KMS-11 (cell line): ENCODE measurements at regions not wholly inside any gene's neighbourhood (a gene's known extent, or its start where the extent isn't known, plus 50 kb on each side); places are given as distances from the start of the nearest gene placed in this dataset.

Experiments used
- H2AFZ ChIP-seq: fragments of 200-600 bp; sonication (generic); 2 replicates; pipeline ENCODE4 v1.6.1; 2016; ENCODE audit warnings: antibody characterized with exemption, mixed run types, low read depth
- H3K27ac ChIP-seq: fragments of 200-600 bp; sonication (generic); 2 replicates; pipeline ENCODE4 v1.6.1; 2016; ENCODE audit warnings: mild to moderate bottlenecking, mixed run types
- H3K27me3 ChIP-seq: fragments of 200-600 bp; sonication (generic); 2 replicates; pipeline ENCODE4 v1.6.1; 2017; ENCODE audit warnings: mild to moderate bottlenecking, low read depth, mixed run types, moderate library complexity; ENCODE audit not compliant: insufficient read depth
- H3K36me3 ChIP-seq: fragments of 200-600 bp; sonication (generic); 2 replicates; pipeline ENCODE4 v1.6.1; 2017; ENCODE audit warnings: mild to moderate bottlenecking, mixed run types; ENCODE audit not compliant: insufficient read depth
- H3K4me1 ChIP-seq: fragments of 200-600 bp; sonication (generic); 2 replicates; pipeline ENCODE4 v1.6.1; 2016; ENCODE audit warnings: mild to moderate bottlenecking, low read depth, mixed run types; ENCODE audit not compliant: poor library complexity, severe bottlenecking
- H3K4me2 ChIP-seq: fragments of 200-600 bp; sonication (generic); 2 replicates; pipeline ENCODE4 v1.7.0; 2016; ENCODE audit warnings: mild to moderate bottlenecking, mixed run types
- H3K4me3 ChIP-seq: fragments of 200-600 bp; sonication (generic); IDR thresholded peaks from 2 replicates; pipeline ENCODE4 v1.6.1; 2017; ENCODE audit warnings: low read depth, low read length, mixed read lengths; ENCODE audit not compliant: insufficient read depth
- H3K79me2 ChIP-seq: fragments of 200-600 bp; sonication (generic); 2 replicates; pipeline ENCODE4 v1.6.1; 2016; ENCODE audit warnings: low read depth, mixed run types; ENCODE audit not compliant: insufficient read depth
- H3K9ac ChIP-seq: fragments of 200-600 bp; sonication (generic); 2 replicates; pipeline ENCODE4 v1.6.1; 2016; ENCODE audit warnings: mild to moderate bottlenecking, mixed run types
- H4K20me1 ChIP-seq: fragments of 200-600 bp; sonication (generic); 2 replicates; pipeline ENCODE4 v1.6.1; 2016; ENCODE audit warnings: mild to moderate bottlenecking, mixed run types; ENCODE audit not compliant: insufficient read depth
- TF ChIP-seq, protein P1 (sequence below): fragments of 200-600 bp; sonication (generic); conservative IDR thresholded peaks from 2 replicates; pipeline ENCODE4 v1.6.1; 2017; ENCODE audit warnings: low read depth, mild to moderate bottlenecking, antibody characterized with exemption, low read length, moderate library complexity, mixed read lengths

DNA sequence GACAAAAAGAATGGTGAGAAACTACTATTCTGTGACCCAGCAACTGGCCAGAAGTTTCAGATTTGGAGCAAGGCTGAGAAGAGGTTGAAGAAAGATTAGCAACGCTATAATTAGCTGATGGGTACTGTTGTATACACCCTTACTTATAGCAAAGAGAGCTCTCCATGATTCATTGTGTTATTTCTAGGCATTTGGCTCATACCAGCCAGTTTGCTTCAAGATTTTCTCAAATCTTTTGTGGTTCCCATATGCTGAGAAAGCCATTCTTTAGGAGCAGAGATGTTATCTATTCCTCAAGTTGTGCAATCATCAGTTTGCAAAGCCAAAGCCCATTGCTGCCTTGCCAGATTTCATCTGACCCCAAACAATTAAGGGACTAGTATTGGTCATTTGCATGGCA is 179.4 kb downstream of the ETS1 start:
- TF ChIP-seq, protein P1, sequence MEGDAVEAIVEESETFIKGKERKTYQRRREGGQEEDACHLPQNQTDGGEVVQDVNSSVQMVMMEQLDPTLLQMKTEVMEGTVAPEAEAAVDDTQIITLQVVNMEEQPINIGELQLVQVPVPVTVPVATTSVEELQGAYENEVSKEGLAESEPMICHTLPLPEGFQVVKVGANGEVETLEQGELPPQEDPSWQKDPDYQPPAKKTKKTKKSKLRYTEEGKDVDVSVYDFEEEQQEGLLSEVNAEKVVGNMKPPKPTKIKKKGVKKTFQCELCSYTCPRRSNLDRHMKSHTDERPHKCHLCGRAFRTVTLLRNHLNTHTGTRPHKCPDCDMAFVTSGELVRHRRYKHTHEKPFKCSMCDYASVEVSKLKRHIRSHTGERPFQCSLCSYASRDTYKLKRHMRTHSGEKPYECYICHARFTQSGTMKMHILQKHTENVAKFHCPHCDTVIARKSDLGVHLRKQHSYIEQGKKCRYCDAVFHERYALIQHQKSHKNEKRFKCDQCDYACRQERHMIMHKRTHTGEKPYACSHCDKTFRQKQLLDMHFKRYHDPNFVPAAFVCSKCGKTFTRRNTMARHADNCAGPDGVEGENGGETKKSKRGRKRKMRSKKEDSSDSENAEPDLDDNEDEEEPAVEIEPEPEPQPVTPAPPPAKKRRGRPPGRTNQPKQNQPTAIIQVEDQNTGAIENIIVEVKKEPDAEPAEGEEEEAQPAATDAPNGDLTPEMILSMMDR = no peak
- H3K4me2 ChIP-seq = peak overlapping the region; percentile 100
- H3K27me3 ChIP-seq = no peaks in the 10 kb centered on the region
- no peak overlapping the region for H3K4me3 ChIP-seq
- no peaks in the 10 kb centered on the region for H3K79me2 ChIP-seq
- peak overlapping the region; percentile 37; the same call in 1 of the 2 replicates for H3K9ac ChIP-seq
- no peak overlapping the region for H2AFZ ChIP-seq
- H3K4me1 ChIP-seq = peaks cover 99% of the 10 kb centered on the region
- H4K20me1 ChIP-seq = no peaks in the 10 kb centered on the region
- H3K27ac ChIP-seq = peak overlapping the region; percentile 96
- H3K36me3 ChIP-seq = no peaks in the 10 kb centered on the region

DNA sequence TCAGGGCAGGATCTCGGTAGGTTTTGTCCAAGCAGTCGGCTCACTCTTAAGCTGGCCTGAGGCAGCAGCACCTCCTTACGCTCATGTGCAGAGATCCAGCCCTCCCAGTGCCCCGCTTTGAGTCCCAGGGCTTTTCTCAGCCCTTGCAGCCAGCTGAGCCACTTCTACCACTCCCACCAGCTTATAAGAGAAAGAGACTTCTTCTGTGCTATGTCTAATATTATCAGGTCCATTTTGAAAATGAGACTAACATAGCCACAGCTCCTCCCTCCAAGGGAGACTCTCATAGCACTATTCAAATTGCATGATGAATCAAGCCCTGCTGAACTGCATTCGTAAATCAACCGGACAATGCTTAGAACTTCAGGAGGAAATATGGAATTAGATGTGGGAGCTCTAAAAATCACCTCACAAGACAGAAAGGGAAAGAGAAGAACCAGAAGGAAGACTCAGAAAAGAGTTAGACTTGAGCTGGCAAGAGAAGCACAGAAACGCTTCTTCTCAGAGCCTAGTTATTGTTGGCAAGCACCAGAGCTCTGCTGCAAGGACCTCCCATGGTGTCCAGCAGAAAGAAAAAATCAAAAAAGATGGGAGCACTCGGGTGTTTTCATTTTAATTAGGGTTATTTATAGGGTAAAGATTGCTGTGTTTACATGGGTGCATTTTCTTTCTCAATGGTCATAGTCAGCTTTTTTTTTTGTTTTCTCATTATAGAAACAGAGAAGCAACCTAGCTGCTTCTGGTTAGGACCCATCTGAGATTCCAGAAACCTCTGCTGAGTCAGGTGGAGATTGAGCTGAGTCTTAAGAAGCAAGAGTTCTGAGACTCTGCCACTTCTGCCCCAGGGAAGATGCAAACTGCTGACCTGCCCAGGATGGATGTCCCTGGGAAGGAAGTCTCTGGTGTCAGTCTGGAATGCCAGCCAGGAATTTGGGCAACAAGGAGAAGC is 181.4 kb downstream of the ETS1 start:
- peak overlapping the region; percentile 44; the same call in 1 of the 2 replicates for H2AFZ ChIP-seq
- TF ChIP-seq, protein P1 = no peak; the same call in 1 of the 2 replicates
- no peak overlapping the region for H3K4me3 ChIP-seq
- H3K4me1 ChIP-seq = peaks cover 92% of the 10 kb centered on the region
- no peaks in the 10 kb centered on the region for H3K79me2 ChIP-seq
- H4K20me1 ChIP-seq = no peaks in the 10 kb centered on the region
- H3K4me2 ChIP-seq = peak overlapping the region; percentile 100
- H3K27me3 ChIP-seq = no peaks in the 10 kb centered on the region
- peak overlapping the region; percentile 51; the same call in 1 of the 2 replicates for H3K9ac ChIP-seq
- peak overlapping the region; percentile 96 for H3K27ac ChIP-seq
- H3K36me3 ChIP-seq = no peaks in the 10 kb centered on the region

DNA sequence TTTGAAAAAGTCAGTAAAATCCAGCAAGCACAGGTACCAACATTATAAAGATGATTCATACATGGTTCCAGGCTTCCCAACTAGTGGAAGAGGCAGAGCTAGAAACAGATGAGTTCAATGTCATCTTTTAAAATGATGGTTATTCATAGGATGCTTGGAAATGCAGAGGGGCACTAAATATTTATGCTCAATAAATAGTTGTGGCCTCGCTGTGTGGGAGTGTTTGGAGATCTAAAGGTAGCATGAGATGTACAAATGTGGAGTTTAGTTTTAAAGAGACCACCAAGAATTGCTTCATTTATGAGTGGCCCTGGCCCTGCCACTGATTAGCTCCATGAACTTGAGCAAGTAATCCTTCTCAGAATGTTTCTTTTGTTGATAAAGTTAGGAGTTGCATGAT is 182.2 kb downstream of the ETS1 start:
- Histone ChIP-seq H3K79me2 (no peaks in the 10 kb centered on the region), H3K9ac (peak overlapping the region; percentile 51; the same call in 1 of the 2 replicates), H3K4me1 (peaks cover 84% of the 10 kb centered on the region), H3K27me3 (no peaks in the 10 kb centered on the region), H3K27ac (peak overlapping the region; percentile 96), H3K4me3 (no peak overlapping the region), H3K36me3 (no peaks in the 10 kb centered on the region), H4K20me1 (no peaks in the 10 kb centered on the region), H2AFZ (peak overlapping the region; percentile 44; the same call in 1 of the 2 replicates), H3K4me2 (peak overlapping the region; percentile 100)
- TF ChIP-seq, protein P1 = no peak

DNA sequence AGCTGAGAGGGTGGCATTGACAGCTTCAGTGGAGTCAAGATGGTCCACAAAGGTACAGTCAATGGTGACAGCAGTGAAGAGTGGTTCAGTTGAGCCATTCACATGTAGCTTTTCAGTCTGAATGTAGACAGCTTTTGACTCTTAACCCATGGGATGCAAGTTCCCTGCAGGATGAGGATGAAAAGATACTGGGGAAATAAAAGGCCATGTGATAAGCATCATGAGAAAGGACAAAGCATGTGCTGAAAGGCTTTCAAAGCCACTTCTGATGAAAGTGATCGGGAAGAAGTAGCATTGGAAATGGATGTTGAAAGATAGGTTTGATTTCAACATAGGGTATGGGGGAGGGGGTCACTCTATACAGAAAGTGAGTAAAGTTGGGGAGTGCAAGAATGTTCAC is 182.9 kb downstream of the ETS1 start:
- H4K20me1 ChIP-seq = no peaks in the 10 kb centered on the region
- H3K4me1 ChIP-seq = peaks cover 83% of the 10 kb centered on the region
- no peak overlapping the region for H3K4me3 ChIP-seq
- no peak overlapping the region for H3K9ac ChIP-seq
- no peaks in the 10 kb centered on the region for H3K27me3 ChIP-seq
- no peak overlapping the region for H2AFZ ChIP-seq
- no peaks in the 10 kb centered on the region for H3K79me2 ChIP-seq
- peak overlapping the region; percentile 96; the same call in 1 of the 2 replicates for H3K27ac ChIP-seq
- H3K4me2 ChIP-seq = peak overlapping the region; percentile 100; the same call in 1 of the 2 replicates
- H3K36me3 ChIP-seq = no peaks in the 10 kb centered on the region
- TF ChIP-seq, protein P1 = no peak
